Right cardiac atrium (tissue), 5 donors: ENCODE measurements at regions not wholly inside any gene's neighbourhood (a gene's known extent, or its start where the extent isn't known, plus 50 kb on each side); places are given as distances from the start of the nearest gene placed in this dataset.
A peak's percentile ranks its signal among the peaks of the same experiment; 100 is the strongest.

ENCODE experiments used
- ATAC-seq, 2 donors: fragments of 200-7000 bp; cut with Tn5 transposase; one replicate each; pipeline versions ENCODE4 v1.8.0 to v1.9.1; 2020; ENCODE audit warnings: moderate library complexity in 2 of 2, mild to moderate bottlenecking in 1 of 2
- DNase-seq, 3 donors: peaks; one replicate each; pipeline ENCODE4 v3.0.0-alpha.2; 2020
- H3K27ac ChIP-seq: one replicate; pipeline ENCODE4 v1.5.1; 2013; ENCODE audit warnings: mild to moderate bottlenecking, low read length, control low read depth, moderate library complexity
- H3K27me3 ChIP-seq: one replicate; pipeline ENCODE4 v1.6.1; 2013; ENCODE audit not compliant: control insufficient read depth, insufficient read depth
- H3K4me1 ChIP-seq: one replicate; pipeline ENCODE4 v1.6.1; 2013; ENCODE audit warnings: low read length; ENCODE audit not compliant: control insufficient read depth, insufficient read depth
- H3K4me3 ChIP-seq: one replicate; pipeline ENCODE4 v1.5.1; 2013; ENCODE audit warnings: low read length, control low read depth
- H3K9me3 ChIP-seq: one replicate; pipeline ENCODE4 v1.6.1; 2013; ENCODE audit warnings: low read length; ENCODE audit not compliant: control insufficient read depth
- WGBS: extraction: QIAGEN DNeasy Blood & Tissue Kit; methylation state at CpG from one replicate; pipeline ENCODE4 v1.1.7; 2013; 5-methylcytosine and 5-hydroxymethylcytosine counted together
- intact Hi-C, 4 donors: fragments of 100-400 bp; cut with DNase I; formaldehyde crosslinking; loops; one replicate each; pipeline versions ENCODE4 v1.11.0 to v1.14.0; 2022 to 2023
- donor health status: healthy with polysubstance abuse.
- donor health status: DM: no; HTN: yes; CAD: no.
- donor health status: DM: no; HTN: no; CAD: no.
- donor health status: DM: no; HTN: yes; CAD: no; lungs with severe emphysema.
- donor health status: DM: yes; HTN: yes; CAD: no.

DNA sequence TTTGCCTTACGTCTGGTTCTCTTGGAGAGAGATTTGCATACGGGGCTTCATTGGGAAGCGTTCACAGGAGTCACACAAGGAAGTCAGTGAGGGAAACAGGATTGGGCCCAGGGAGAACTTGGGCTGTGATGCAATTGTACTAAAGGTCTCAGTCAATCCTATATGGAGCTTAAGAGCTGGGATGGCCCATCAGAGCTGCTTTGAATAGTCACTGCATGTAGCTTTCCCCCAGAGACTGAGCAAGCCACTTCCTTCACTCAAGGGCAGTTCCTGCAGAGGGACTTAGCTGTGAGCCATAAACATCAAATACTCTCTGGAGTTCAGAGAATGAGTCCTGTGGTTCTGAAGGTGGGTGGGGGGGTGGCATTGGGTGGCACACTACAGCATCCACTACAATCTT lies 605.4 kb downstream of the MED13L start:
- H3K4me3 ChIP-seq = no peak overlapping the region
- DNase-seq (no peak), ATAC-seq (no peak)
- no peak overlapping the region for H3K27ac ChIP-seq
- no peaks in the 10 kb centered on the region for H3K4me1 ChIP-seq
- 89% methylated on average over 3 of the region's 3 CpGs for WGBS
- H3K9me3 ChIP-seq = no peaks in the 10 kb centered on the region
- H3K27me3 ChIP-seq = no peaks in the 10 kb centered on the region
- intact Hi-C loops = no loop called here

DNA sequence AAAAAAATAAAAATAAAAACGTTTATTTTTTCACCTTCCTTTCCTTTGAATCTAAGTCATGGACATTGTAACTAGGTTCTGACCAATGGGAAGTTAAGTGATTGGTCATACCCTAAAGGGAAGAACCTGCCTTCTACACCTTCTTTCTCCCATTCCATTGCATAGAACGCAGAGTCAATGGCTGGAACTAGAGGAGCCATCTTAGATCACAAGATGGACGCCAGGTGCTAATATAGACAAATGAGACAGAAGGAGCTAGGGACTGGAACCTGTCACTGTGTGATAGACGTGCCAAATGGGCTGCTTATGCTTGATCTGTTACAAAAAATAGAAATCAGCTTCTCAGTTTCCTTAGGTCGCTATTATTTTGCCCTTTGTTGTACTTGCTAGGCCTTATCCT lies 606.6 kb downstream of the MED13L start:
- H3K9me3 ChIP-seq = no peaks in the 10 kb centered on the region
- WGBS = 88% methylated on average over 5 of the region's 5 CpGs
- intact Hi-C loops = no loop called here
- H3K4me3 ChIP-seq = no peak overlapping the region
- no peak for ATAC-seq
- no peaks in the 10 kb centered on the region for H3K4me1 ChIP-seq
- no peaks in the 10 kb centered on the region for H3K27me3 ChIP-seq
- H3K27ac ChIP-seq = no peak overlapping the region
- no peak for DNase-seq

DNA sequence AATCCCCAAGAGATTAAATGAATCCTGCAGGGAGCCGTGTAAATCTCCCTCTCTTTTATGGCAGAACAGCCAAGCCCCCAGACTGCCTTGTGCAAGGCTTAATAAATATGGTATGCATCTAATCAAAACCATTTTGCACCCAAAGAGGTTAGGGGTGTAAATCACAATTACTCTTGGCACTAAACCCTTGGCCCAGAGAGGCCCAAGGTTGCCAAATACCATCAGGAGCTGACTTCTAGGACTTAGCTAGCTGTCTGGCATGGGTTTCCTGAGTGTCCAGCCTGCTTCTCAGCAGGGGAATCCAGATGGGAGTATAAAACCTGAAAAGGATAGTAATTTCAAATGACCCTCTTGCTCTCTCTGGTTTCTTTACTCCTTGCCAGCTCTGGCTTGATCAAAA lies 610.4 kb downstream of the MED13L start:
- no peak for ATAC-seq
- intact Hi-C loops = no loop called here
- 55% methylated on average over 1 of the region's 1 CpG for WGBS

DNA sequence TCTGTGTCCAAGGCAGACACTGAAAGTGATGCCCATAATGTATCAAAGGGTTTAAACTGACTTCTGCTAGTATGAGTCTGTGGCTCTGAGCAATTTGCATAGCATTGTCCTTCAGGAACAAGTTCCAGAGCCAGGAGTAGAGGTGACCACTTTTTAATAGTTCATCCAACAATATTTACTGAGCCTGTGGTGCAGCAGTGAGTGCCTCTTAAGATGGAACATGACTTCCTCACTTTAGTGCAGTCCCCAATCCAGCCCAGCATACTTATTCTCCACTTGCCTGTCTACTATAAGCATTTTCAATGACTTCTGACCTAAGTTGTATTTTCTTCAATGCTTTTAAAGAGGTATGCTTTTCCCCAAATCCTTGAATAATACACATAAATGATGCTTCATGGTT lies 611.3 kb downstream of the MED13L start:
- Histone ChIP-seq H3K9me3 (no peaks in the 10 kb centered on the region), H3K27ac (no peak overlapping the region), H3K4me1 (no peaks in the 10 kb centered on the region), H3K27me3 (no peaks in the 10 kb centered on the region), H3K4me3 (no peak overlapping the region)
- intact Hi-C loops = no loop called here
- DNase-seq (no peak), ATAC-seq (no peak)

More for the DNA sequence above, 610.4 kb downstream of the MED13L start:
- H3K27ac ChIP-seq = no peak overlapping the region
- no peaks in the 10 kb centered on the region for H3K9me3 ChIP-seq
- H3K27me3 ChIP-seq = no peaks in the 10 kb centered on the region
- H3K4me1 ChIP-seq = no peaks in the 10 kb centered on the region
- no peak overlapping the region for H3K4me3 ChIP-seq
- DNase-seq = no peak

GRCh38 chr12:115661112-115661511 lies 616.4 kb downstream of the MED13L start:
- intact Hi-C loops = no loop called here
- Histone ChIP-seq H3K27ac (no peak overlapping the region), H3K27me3 (no peaks in the 10 kb centered on the region), H3K4me1 (peaks cover 5% of the 10 kb centered on the region), H3K4me3 (no peak overlapping the region), H3K9me3 (no peaks in the 10 kb centered on the region)
- ATAC-seq (peak; percentile 48 to 56), DNase-seq (no peak)
- WGBS = 35% methylated on average over 2 of the region's 2 CpGs

DNA sequence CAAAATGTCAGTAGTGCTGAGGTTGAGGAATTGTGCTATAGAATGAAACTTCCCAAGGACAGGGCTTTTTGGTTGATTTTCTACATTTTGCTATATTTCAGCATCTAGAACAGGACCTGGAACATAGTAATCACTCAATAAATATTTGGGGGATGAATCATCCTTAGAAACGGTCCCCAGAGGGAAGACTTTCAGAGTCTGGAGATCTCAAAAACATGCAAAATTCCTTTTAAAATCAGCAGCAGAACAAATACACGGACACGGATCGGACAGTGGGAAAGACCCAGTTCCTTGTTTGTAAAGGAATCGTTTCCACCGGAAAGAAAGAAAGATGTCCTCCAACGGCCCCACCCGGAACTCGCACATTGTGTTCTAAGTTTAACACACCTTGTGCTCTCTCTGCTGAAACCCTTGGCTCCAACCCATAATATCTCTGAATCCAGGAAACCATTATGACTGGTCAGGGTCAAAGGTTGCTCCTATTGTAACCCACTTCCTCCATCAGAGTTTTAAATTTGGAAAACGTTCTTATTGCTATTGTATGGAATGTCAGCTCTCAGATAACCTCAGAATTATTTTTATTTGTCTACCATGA lies 617.2 kb downstream of the MED13L start:
- no peaks in the 10 kb centered on the region for H3K27me3 ChIP-seq
- 39% methylated on average over 10 of the region's 10 CpGs for WGBS
- H3K4me1 ChIP-seq = peaks cover 5% of the 10 kb centered on the region
- peak; percentile 73 to 89 for ATAC-seq
- H3K27ac ChIP-seq = no peak overlapping the region
- H3K4me3 ChIP-seq = no peak overlapping the region
- intact Hi-C loops = no loop called here
- no peaks in the 10 kb centered on the region for H3K9me3 ChIP-seq
- peak; percentile 44 to 52 (median 50) for DNase-seq

DNA sequence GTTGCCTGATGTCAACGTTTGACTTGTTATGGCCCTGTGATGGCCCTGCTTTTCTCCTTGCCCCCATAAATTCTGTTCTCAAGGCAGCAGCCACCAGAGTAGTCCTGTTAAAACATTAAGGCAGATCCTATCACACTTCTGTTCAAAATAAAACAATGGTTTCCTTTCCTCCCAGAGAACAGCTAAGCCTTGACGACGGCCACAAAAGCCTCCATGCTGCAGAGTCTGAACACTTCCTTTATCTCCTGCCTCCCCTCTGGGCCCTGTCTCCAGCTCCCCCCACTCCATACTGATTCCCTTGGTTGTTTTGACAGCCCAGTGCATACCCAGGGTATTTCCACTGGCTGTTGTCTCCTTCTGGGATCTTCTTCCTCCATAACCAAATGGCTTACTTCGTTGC lies 618.1 kb downstream of the MED13L start:
- DNase-seq = no peak
- WGBS = 66% methylated on average over 4 of the region's 4 CpGs
- ATAC-seq = peak in 1 of 2 donors; percentile 45
- no peaks in the 10 kb centered on the region for H3K27me3 ChIP-seq
- peak overlapping the region; percentile 88 for H3K27ac ChIP-seq
- H3K9me3 ChIP-seq = no peaks in the 10 kb centered on the region
- intact Hi-C loops = no loop called here
- H3K4me1 ChIP-seq = peaks cover 5% of the 10 kb centered on the region
- no peak overlapping the region for H3K4me3 ChIP-seq

DNA sequence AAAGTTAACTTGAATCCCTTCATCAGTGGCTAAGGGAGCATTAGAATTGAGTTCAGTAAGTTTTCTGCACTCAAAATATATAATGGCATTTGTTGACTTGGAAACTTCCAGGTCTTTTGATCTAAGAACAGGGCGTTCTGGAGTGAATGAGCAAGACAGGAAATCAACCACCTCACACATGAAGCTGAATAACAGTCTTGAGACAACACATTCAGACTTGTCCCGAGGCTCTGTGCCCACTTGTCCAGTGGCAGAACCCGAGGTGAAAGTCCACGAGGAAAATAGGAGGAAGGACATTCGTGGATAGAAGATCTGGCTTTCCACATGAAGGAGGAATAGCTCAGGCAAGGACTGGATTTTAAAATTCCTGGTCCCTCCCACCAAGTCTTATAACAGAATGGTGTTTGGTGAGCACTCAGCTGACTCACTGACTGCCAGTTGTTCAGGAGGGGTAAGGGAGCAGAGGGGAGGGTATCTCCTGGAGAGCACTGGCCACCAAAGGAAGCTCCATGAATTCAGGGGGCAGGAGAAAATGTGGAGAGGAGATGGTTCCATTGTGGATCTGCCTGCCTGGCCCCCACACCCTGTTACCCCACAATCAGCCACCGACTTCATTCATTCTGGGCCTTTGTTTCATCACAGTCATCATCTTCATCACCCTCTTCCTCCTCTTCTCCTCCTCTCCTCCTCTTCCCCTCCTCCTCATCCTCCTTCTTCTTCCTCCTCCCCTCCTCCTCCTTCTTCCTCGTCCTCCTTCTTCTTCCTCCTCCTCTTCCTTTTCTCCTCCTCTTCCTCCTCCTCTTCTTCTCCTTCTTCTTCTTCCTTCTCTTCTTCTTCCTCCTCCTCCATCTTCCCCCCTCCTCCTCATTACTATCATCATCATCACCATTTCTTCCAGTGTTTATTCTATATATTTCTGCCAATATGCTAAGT lies 620.1 kb downstream of the MED13L start:
- no peak for ATAC-seq
- WGBS = 80% methylated on average over 7 of the region's 7 CpGs
- intact Hi-C loops = no loop called here
- no peak overlapping the region for H3K27ac ChIP-seq
- H3K4me1 ChIP-seq = peaks cover 5% of the 10 kb centered on the region
- H3K27me3 ChIP-seq = no peaks in the 10 kb centered on the region
- no peak overlapping the region for H3K4me3 ChIP-seq
- no peak for DNase-seq
- no peaks in the 10 kb centered on the region for H3K9me3 ChIP-seq

- ATAC-seq (no peak), DNase-seq (no peak)
- 76% methylated on average over 10 of the region's 10 CpGs for WGBS
Measured at GRCh38 chr12:115650026-115650425, 627.5 kb downstream of the MED13L start.

DNA sequence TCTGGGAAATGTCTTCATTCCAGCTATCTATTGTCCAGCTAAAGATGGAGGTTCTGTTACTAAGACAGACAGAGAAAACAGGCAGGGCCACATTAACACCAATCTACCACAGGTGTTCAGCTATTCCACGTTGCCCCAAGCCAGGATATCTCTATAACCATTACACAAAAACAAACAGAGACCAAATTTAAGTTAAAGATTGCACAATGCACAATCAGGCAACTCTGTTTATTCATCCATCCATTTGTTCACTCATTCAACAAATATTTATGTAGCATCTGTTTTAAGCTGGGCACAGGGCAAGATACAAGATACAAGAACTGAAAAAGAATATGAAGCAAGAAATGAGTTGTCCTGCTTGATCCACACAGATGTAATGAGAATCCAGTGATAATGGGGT lies 629.0 kb downstream of the MED13L start:
- no peak overlapping the region for H3K4me3 ChIP-seq
- WGBS = 62% methylated on average over 1 of the region's 1 CpG
- DNase-seq = no peak
- H3K9me3 ChIP-seq = no peaks in the 10 kb centered on the region
- no peak overlapping the region for H3K27ac ChIP-seq
- intact Hi-C loops = loop anchor here in 1 of 4 donors (10.0 kb wide), 1 partner anchor 876 kb away; no protein-coding TSS in a partner anchor
- H3K4me1 ChIP-seq = no peaks in the 10 kb centered on the region
- ATAC-seq = no peak
- no peaks in the 10 kb centered on the region for H3K27me3 ChIP-seq

More at GRCh38 chr12:115650026-115650425, 627.5 kb downstream of the MED13L start:
- intact Hi-C loops = no loop called here
- no peak overlapping the region for H3K4me3 ChIP-seq
- H3K27ac ChIP-seq = no peak overlapping the region
- H3K27me3 ChIP-seq = no peaks in the 10 kb centered on the region
- H3K4me1 ChIP-seq = no peaks in the 10 kb centered on the region
- H3K9me3 ChIP-seq = no peaks in the 10 kb centered on the region

GRCh38 chr12:115646210-115646609 lies 631.3 kb downstream of the MED13L start:
- ATAC-seq = no peak
- intact Hi-C loops = loop anchor here in 1 of 4 donors (10.0 kb wide), 1 partner anchor 879 kb away; no protein-coding TSS in a partner anchor
- no peaks in the 10 kb centered on the region for H3K4me1 ChIP-seq
- DNase-seq = no peak
- H3K9me3 ChIP-seq = no peaks in the 10 kb centered on the region
- 94% methylated on average over 2 of the region's 2 CpGs for WGBS
- no peak overlapping the region for H3K27ac ChIP-seq
- H3K27me3 ChIP-seq = no peaks in the 10 kb centered on the region
- no peak overlapping the region for H3K4me3 ChIP-seq
